Body of pancreas (tissue), 4 donors: ENCODE measurements at regions not wholly inside any gene's neighbourhood (a gene's known extent, or its start where the extent isn't known, plus 50 kb on each side); places are given as distances from the start of the nearest gene placed in this dataset.

Experiments
- ATAC-seq: fragments of 150-250 bp; one replicate; pipeline ENCODE4 v1.9.1; 2016
- DNase-seq, 4 donors: peaks; one replicate each; pipeline ENCODE4 v3.0.0-alpha.2; 2019
- H3K27ac ChIP-seq, 4 donors: fragments of 200-600 bp; sonication (generic); 1 replicate in 3 of 4; 2 replicates in 1 of 4; pipeline versions ENCODE4 v1.5.1 to v1.6.1; 2016 to 2019; ENCODE audit warnings: mild to moderate bottlenecking in 1 of 4, mixed read lengths in 1 of 4, moderate library complexity in 1 of 4
- H3K27me3 ChIP-seq, 2 donors: fragments of 200-600 bp; sonication (generic); one replicate each; pipeline ENCODE4 v1.6.0; 2016; ENCODE audit warnings: mild to moderate bottlenecking in 1 of 2
- H3K36me3 ChIP-seq, 2 donors: fragments of 200-600 bp; sonication (generic); replicated peaks in 1 of 2; 2 replicates each; pipeline ENCODE4 v1.5.1; 2016; ENCODE audit warnings: low read depth in 2 of 2; ENCODE audit not compliant: insufficient read depth in 1 of 2
- H3K4me1 ChIP-seq: fragments of 200-600 bp; sonication (generic); one replicate; pipeline ENCODE4 v1.6.0; 2016
- H3K4me3 ChIP-seq, 2 donors: fragments of 200-600 bp; sonication (generic); 1 replicate in 1 of 2; 2 replicates in 1 of 2; pipeline ENCODE4 v1.5.1; 2016 to 2019
- H3K9me3 ChIP-seq, 3 donors: fragments of 200-600 bp; sonication (generic); 1 replicate in 2 of 3; 2 replicates in 1 of 3; pipeline ENCODE4 v1.5.1; 2016
- POLR2A ChIP-seq, 3 donors: fragments of 450-650 bp; IDR thresholded peaks; one replicate each; pipeline ENCODE4 v1.6.1; 2016; ENCODE audit warnings: antibody characterized with exemption in 3 of 3, mild to moderate bottlenecking in 2 of 3
- WGBS, 2 donors: methylation state at CpG; one replicate each; pipeline ENCODE4 v1.1.5; 2017; 5-methylcytosine and 5-hydroxymethylcytosine counted together
- intact Hi-C: fragments of 100-400 bp; cut with DNase I; formaldehyde crosslinking; loops from one replicate; pipeline ENCODE4 v1.15.1; 2023
- TF ChIP-seq, protein P1 (sequence below), 7 experiments: fragments of 450-650 bp in 4 of 7; fragments of 200-600 bp in 3 of 7; sonication (generic) in 3 of 7; IDR thresholded peaks; one replicate each; pipeline ENCODE4 v1.5.1; 2016 to 2019; ENCODE audit warnings: antibody characterized with exemption in 7 of 7

DNA sequence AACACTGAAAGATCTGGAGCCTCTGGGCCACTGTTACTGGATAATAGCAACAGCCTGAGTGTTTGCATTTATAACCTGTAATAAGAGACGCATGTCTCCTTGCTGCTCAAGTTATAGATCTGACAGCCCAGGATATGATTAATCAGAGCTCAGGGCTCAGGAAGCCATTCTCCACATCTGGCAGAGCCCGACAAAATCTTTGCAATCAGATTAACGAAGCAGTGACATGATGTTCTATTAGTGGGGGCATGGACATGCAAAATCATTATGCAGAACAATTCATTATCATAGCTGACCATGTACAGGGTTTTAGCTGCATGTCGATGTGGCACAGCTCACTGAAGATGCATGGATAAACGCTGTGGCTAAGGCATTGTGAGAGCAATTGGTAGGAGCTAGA lies 730.3 kb downstream of the ZNF385D start:
- WGBS, 2 donors, result 50 to 53% methylated on average over 5 of the region's 5 CpGs
- Histone ChIP-seq H3K9me3 (no peaks in the 10 kb centered on the region), H3K27me3 (no peaks in the 10 kb centered on the region), H3K36me3 (no peaks in the 10 kb centered on the region), H3K4me1 (no peaks in the 10 kb centered on the region), H3K4me3 (no peak overlapping the region), H3K27ac (no peak overlapping the region)
- no peak for TF ChIP-seq POLR2A (IDR thresholded peaks at IDR 0.05)
- TF ChIP-seq, protein P1, sequence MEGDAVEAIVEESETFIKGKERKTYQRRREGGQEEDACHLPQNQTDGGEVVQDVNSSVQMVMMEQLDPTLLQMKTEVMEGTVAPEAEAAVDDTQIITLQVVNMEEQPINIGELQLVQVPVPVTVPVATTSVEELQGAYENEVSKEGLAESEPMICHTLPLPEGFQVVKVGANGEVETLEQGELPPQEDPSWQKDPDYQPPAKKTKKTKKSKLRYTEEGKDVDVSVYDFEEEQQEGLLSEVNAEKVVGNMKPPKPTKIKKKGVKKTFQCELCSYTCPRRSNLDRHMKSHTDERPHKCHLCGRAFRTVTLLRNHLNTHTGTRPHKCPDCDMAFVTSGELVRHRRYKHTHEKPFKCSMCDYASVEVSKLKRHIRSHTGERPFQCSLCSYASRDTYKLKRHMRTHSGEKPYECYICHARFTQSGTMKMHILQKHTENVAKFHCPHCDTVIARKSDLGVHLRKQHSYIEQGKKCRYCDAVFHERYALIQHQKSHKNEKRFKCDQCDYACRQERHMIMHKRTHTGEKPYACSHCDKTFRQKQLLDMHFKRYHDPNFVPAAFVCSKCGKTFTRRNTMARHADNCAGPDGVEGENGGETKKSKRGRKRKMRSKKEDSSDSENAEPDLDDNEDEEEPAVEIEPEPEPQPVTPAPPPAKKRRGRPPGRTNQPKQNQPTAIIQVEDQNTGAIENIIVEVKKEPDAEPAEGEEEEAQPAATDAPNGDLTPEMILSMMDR (IDR thresholded peaks at IDR 0.05), result no peak
- no peak for ATAC-seq
- intact Hi-C loops, result no loop called here
- no peak for DNase-seq

DNA sequence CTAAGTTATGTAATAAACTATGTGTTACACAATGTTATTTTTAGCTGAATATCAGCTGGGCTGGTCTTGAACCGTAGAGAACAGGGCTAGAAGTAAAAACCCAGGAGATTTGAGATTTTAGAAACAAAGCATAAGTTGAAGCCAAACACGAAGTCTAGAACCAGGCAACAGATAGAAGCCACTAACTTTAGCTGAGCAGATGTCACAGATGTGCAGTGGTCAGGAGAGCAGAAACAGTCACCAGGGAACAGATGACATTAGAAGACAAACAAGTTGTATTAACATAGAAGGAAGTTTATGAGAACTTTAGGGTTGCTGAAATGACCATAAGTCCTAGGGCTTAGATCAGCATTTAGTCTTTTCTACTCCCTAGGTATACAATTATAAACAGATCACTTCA lies 731.0 kb downstream of the ZNF385D start:
- Histone ChIP-seq H3K4me3 (no peak overlapping the region), H3K4me1 (no peaks in the 10 kb centered on the region), H3K9me3 (no peaks in the 10 kb centered on the region), H3K36me3 (no peaks in the 10 kb centered on the region), H3K27me3 (no peaks in the 10 kb centered on the region), H3K27ac (no peak overlapping the region)
- intact Hi-C loops, result no loop called here
- WGBS, 2 donors, result 42 to 45% methylated on average over 2 of the region's 2 CpGs
- DNase-seq, result no peak
- no peak for TF ChIP-seq POLR2A (IDR thresholded peaks at IDR 0.05)
- TF ChIP-seq, protein P1 (IDR thresholded peaks at IDR 0.05), result no peak
- no peak for ATAC-seq

DNA sequence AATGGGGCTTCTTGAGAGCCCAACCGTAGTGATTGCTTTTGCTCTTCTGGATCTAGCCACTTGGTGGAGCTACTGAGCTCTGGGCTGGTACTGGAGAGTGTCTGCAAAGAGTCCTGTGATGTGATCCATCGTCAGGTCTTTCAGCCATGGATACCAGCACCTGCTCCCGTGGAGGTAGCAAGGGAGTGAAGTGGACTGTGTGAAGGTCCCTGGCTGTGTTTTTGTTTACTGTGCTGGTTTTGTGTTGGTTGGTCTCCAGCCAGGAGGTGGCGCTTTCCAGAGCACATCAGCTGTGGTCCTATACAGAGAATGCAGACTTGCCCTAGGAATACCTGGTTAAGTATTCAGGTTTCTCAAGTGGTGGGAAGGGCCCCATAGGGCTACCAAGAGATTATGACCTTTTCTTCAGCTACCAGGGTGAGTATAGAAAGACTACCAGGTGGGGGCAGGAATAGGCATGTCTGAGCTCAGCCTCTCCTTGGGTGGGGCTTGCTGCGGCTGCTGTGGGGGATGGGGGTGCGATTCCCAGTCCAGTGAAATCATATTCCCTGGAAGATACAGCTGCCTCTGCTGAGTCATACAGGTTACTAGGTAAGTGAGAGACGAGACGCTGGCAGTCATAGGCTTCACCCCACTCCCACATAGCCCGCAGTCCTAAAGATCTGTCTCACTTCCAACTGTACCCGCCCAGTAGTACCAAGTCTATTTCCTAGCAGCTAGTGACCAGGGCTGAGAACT lies 733.7 kb downstream of the ZNF385D start:
- H3K27me3 ChIP-seq, result no peaks in the 10 kb centered on the region
- H3K36me3 ChIP-seq, result no peaks in the 10 kb centered on the region
- no peaks in the 10 kb centered on the region for H3K4me1 ChIP-seq
- ATAC-seq, result no peak
- WGBS, 2 donors, result 69 to 84% methylated on average over 9 to 10 of the region's 10 CpGs
- TF ChIP-seq, protein P1 (IDR thresholded peaks at IDR 0.05), result no peak
- TF ChIP-seq POLR2A (IDR thresholded peaks at IDR 0.05), result no peak
- H3K4me3 ChIP-seq, result no peak overlapping the region
- intact Hi-C loops, result no loop called here
- no peak overlapping the region for H3K27ac ChIP-seq
- DNase-seq, result no peak
- H3K9me3 ChIP-seq, result peaks cover 0 to 5% (median 0%) of the 10 kb centered on the region in 3 donors

DNA sequence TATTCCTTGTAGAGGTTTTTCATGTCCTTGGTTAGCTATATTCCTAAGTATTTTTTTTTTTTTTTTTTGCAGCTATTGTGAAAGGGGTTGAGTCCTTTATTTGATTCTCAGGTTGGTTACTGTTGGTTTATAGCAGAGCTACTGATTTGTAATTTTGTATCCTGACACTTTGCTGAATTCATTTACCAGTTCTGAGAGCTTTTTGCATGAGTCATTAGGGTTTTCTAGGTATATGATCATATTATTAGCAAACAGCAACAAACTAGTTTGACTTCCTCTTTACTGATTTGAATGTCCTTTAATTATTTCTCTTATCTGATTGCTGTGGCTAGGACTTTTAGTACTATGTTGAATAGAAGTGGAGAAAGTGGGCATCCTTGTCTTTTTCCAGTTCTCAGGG lies 737.4 kb downstream of the ZNF385D start:
- Histone ChIP-seq H3K27ac (no peak overlapping the region), H3K9me3 (peaks cover 0 to 5% (median 0%) of the 10 kb centered on the region in 3 donors), H3K4me3 (no peak overlapping the region), H3K27me3 (no peaks in the 10 kb centered on the region), H3K4me1 (no peaks in the 10 kb centered on the region), H3K36me3 (no peaks in the 10 kb centered on the region)
- intact Hi-C loops, result no loop called here
- DNase-seq (no peak), ATAC-seq (no peak)
- no peak for TF ChIP-seq POLR2A (IDR thresholded peaks at IDR 0.05)
- TF ChIP-seq, protein P1 (IDR thresholded peaks at IDR 0.05), result no peak

DNA sequence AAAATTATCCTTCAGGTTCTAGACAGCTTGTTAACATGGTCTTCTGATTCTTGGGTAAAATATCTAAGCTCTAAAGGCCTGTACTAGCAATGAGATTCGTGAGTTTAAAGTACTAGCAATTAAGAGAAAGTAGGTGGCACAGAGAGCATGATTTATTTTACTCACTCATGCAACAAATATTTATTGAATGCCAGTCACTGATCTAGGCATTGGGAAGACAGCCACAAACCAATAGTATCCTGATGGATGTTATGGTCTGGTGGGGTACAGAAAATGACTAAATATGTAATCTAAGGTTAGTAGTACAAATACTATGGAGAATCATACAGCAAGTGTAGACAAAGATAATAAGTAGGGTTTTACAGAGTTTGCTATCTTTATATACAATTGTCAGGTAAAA lies 751.3 kb downstream of the ZNF385D start:
- H3K27ac ChIP-seq, result no peak overlapping the region
- H3K4me3 ChIP-seq, result no peak overlapping the region
- H3K36me3 ChIP-seq, result no peaks in the 10 kb centered on the region
- no peaks in the 10 kb centered on the region for H3K27me3 ChIP-seq
- ATAC-seq (no peak), DNase-seq (no peak)
- H3K9me3 ChIP-seq, result no peaks in the 10 kb centered on the region
- H3K4me1 ChIP-seq, result no peaks in the 10 kb centered on the region
- no peak for TF ChIP-seq POLR2A (IDR thresholded peaks at IDR 0.05)
- TF ChIP-seq, protein P1 (IDR thresholded peaks at IDR 0.05), result no peak
- intact Hi-C loops, result no loop called here
- WGBS, 2 donors, result 31 to 45% methylated on average over 1 of the region's 1 CpG
